GM21619 (cell line): ENCODE measurements at regions not wholly inside any gene's neighbourhood (a gene's known extent, or its start where the extent isn't known, plus 50 kb on each side); places are given as distances from the start of the nearest gene placed in this dataset.

Experiments used
- ATAC-seq: cut with Tn5 transposase; IDR thresholded peaks from one replicate; pipeline ENCODE4 v1.9.1; 2021; ENCODE audit not compliant: unreplicated experiment

GRCh38 chr16:73610605-73611156, 562.8 kb upstream of the ZFHX3 start:
- no peak for ATAC-seq

- ATAC-seq, result no peak
These were observed 562.2 kb upstream of the ZFHX3 start for GRCh38 chr16:73610160-73610559.

GRCh38 chr16:73608911-73609310, 561.0 kb upstream of the ZFHX3 start:
- no peak for ATAC-seq

- no peak for ATAC-seq
These were observed 557.4 kb upstream of the ZFHX3 start for GRCh38 chr16:73605309-73605708.

- ATAC-seq, result no peak
These were observed 554.0 kb upstream of the ZFHX3 start for GRCh38 chr16:73601911-73602310.

- no peak for ATAC-seq
These were observed 551.9 kb upstream of the ZFHX3 start for GRCh38 chr16:73599870-73600269.

GRCh38 chr16:73599351-73599750, 551.4 kb upstream of the ZFHX3 start:
- no peak for ATAC-seq

GRCh38 chr16:73584157-73584556, 536.2 kb upstream of the ZFHX3 start:
- ATAC-seq, result no peak

GRCh38 chr16:73572135-73572828, 524.4 kb upstream of the ZFHX3 start:
- ATAC-seq, result no peak

- ATAC-seq, result no peak
These were observed 521.5 kb upstream of the ZFHX3 start for GRCh38 chr16:73569266-73569980.

- ATAC-seq, result no peak
These were observed 520.8 kb upstream of the ZFHX3 start for GRCh38 chr16:73568769-73569168.

GRCh38 chr16:73565925-73566324, 518.0 kb upstream of the ZFHX3 start:
- ATAC-seq, result no peak

- ATAC-seq, result no peak
These were observed 517.3 kb upstream of the ZFHX3 start for GRCh38 chr16:73565263-73565662.

GRCh38 chr16:73563709-73564108, 515.8 kb upstream of the ZFHX3 start:
- ATAC-seq, result no peak

- no peak for ATAC-seq
These were observed 512.6 kb upstream of the ZFHX3 start for GRCh38 chr16:73560497-73560896.

- ATAC-seq, result no peak
These were observed 510.3 kb upstream of the ZFHX3 start for GRCh38 chr16:73558219-73558618.

GRCh38 chr16:73553941-73554660, 506.2 kb upstream of the ZFHX3 start:
- no peak for ATAC-seq

GRCh38 chr16:73549984-73550631, 502.2 kb upstream of the ZFHX3 start:
- ATAC-seq, result no peak

GRCh38 chr16:73547552-73548403, 499.9 kb upstream of the ZFHX3 start:
- no peak for ATAC-seq

GRCh38 chr16:73546341-73546845, 498.5 kb upstream of the ZFHX3 start:
- no peak for ATAC-seq
